ENCODE measurements at regions not wholly inside any gene's neighbourhood (a gene's known extent, or its start where the extent isn't known, plus 50 kb on each side); places are given as distances from the start of the nearest gene placed in this dataset.

DNA sequence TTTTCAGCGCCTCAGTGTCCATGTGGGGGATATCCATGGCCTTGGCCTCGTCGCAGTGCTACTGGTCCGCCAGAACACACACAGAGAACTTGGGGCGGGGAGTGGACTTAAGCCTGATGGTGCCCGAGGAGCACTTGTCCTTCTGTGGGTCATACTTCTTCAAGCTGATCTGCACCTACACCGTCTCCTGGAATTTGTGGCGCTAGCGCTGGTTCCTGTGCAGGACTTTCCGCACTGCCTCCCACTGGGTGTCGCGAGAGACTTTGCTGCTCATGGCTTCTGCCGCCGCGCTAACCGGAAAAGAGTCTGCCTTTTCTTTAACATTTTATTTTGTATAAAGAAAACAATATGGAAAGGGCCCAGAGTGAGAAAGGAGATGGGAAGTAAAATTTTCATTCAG, 266.9 kb downstream of the COX7C start:
- BruUV-seq (replicated peaks): no TSS peak
- POLR2A ChIA-PET: no interaction called here
- dilution Hi-C loops (cut with MboI; ENCODE audit: extremely low pct_ligation_motif_present, low sequenced_read_pairs): no loop called here

More for the DNA sequence above, 266.9 kb downstream of the COX7C start:
- Histone ChIP-seq H3K36me3 (ENCODE audit: control insufficient read depth in 2 of 2, extremely low read depth in 1 of 2, insufficient read depth in 2 of 2, low read length in 2 of 2) (no peaks in the 10 kb centered on the region), H3K9ac (replicated peaks; ENCODE audit: extremely low read depth, insufficient read depth, low read length) (no peak overlapping the region), H3K27ac (ENCODE audit: insufficient read depth, low read depth, low read length) (no peak overlapping the region), H3K4me3 (replicated peaks in 1 of 3; ENCODE audit: insufficient read depth in 1 of 3, low read depth in 1 of 3, low read length in 3 of 3) (no peak overlapping the region), H2AFZ (ENCODE audit: low read depth, low read length) (no peak overlapping the region), H3K4me2 (ENCODE audit: insufficient read depth, low read length) (no peak overlapping the region), H3K4me1 (ENCODE audit: control insufficient read depth, extremely low read depth, insufficient read depth, low read length) (no peaks in the 10 kb centered on the region), H3K79me2 (ENCODE audit: control insufficient read depth, insufficient read depth, low read length) (no peaks in the 10 kb centered on the region), H3K9me1 (replicated peaks; ENCODE audit: control insufficient read depth, extremely low read depth, insufficient read depth, low read length) (no peaks in the 10 kb centered on the region), H4K20me1 (replicated peaks; ENCODE audit: control insufficient read depth, extremely low read depth, insufficient read depth, low read length) (no peaks in the 10 kb centered on the region), H3K9me3 (replicated peaks; ENCODE audit: control insufficient read depth, insufficient read depth, low read length) (no peaks in the 10 kb centered on the region), H3K27me3 (ENCODE audit: control insufficient read depth in 2 of 2, insufficient read depth in 2 of 2, low read length in 2 of 2) (no peaks in the 10 kb centered on the region)
- TF ChIP-seq JUN (IDR thresholded peaks at IDR 0.05; ENCODE audit: borderline replicate concordance, insufficient read depth, insufficient read length, low read depth) (no peak), CTCF (IDR thresholded peaks at IDR 0.05; ENCODE audit: extremely low read depth in 1 of 2, insufficient read depth in 1 of 2, low read depth in 1 of 2, low read length in 2 of 2) (no peak), GATA2 (IDR thresholded peaks at IDR 0.05; ENCODE audit: insufficient read depth, insufficient read length, low read depth, low read length) (no peak), MYC (IDR thresholded peaks at IDR 0.05; ENCODE audit: low read depth, low read length) (no peak), POLR2A (IDR thresholded peaks at IDR 0.05; ENCODE audit: low read depth, low read length) (no peak), FOS (IDR thresholded peaks at IDR 0.05; ENCODE audit: borderline replicate concordance, insufficient read depth, low read length) (no peak), POLR2AphosphoS5 (IDR thresholded peaks at IDR 0.05; ENCODE audit: insufficient read depth, low read depth, low read length) (no peak), EZH2 (IDR thresholded peaks at IDR 0.05; ENCODE audit: borderline replicate concordance, low read depth, low read length, severe bottlenecking) (no peak)
- TF ChIP-seq, protein P1, sequence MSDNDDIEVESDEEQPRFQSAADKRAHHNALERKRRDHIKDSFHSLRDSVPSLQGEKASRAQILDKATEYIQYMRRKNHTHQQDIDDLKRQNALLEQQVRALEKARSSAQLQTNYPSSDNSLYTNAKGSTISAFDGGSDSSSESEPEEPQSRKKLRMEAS (IDR thresholded peaks at IDR 0.05; ENCODE audit: insufficient read depth, insufficient read length): no peak
- intact Hi-C loops (cut with micrococcal nuclease): loop anchor here (5.0 kb wide), 1 partner anchor 528 kb away; the partner anchor contains the start of gene CCNH
- CTCF ChIA-PET: interaction anchor here (1.2 kb wide), 1 partner anchor 84 kb away, joined by 3 read pairs; no protein-coding TSS in a partner anchor
- FAIRE-seq (no peak), DNase-seq (ENCODE audit: low read depth, low spot score) (no peak)
